HG03457 (cell line): ENCODE measurements at regions not wholly inside any gene's neighbourhood (a gene's known extent, or its start where the extent isn't known, plus 50 kb on each side); places are given as distances from the start of the nearest gene placed in this dataset.
"Not testable (repeated sequence)": the region's sequence is repeated elsewhere in the genome, so short reads cannot be mapped to it uniquely, and the experiment has no call there.

Experiments
- ATAC-seq: cut with Tn5 transposase; IDR thresholded peaks from one replicate; pipeline ENCODE4 v1.9.1; 2021; ENCODE audit warnings: moderate number of reproducible peaks; ENCODE audit not compliant: unreplicated experiment

- no peak for ATAC-seq
Measured at GRCh38 chr2:53610260-53610659, 157.3 kb upstream of the CHAC2 start.

- no peak for ATAC-seq
Measured at GRCh38 chr2:53609551-53609950, 158.1 kb upstream of the CHAC2 start.

- ATAC-seq: no peak
Measured at GRCh38 chr2:53608293-53608692, 159.3 kb upstream of the CHAC2 start.

GRCh38 chr2:53600815-53601214, 166.8 kb upstream of the CHAC2 start:
- ATAC-seq: no peak

- not testable (repeated sequence) for ATAC-seq
Measured at GRCh38 chr2:53586733-53587612, 180.6 kb upstream of the CHAC2 start.

GRCh38 chr2:53584986-53585385, 182.6 kb upstream of the CHAC2 start:
- no peak for ATAC-seq

- no peak for ATAC-seq
Measured at GRCh38 chr2:53583583-53583982, 184.0 kb upstream of the CHAC2 start.

- no peak for ATAC-seq
Measured at GRCh38 chr2:53582556-53582955, 185.0 kb upstream of the CHAC2 start.

- ATAC-seq: no peak
Measured at GRCh38 chr2:53576166-53576565, 191.4 kb upstream of the CHAC2 start.

GRCh38 chr2:53575721-53576124, 191.9 kb upstream of the CHAC2 start:
- no peak for ATAC-seq

- no peak for ATAC-seq
Measured at GRCh38 chr2:53572696-53573095, 194.9 kb upstream of the CHAC2 start.

GRCh38 chr2:53569957-53570727, 197.5 kb upstream of the CHAC2 start:
- no peak for ATAC-seq

- ATAC-seq: no peak
Measured at GRCh38 chr2:53568469-53568868, 199.1 kb upstream of the CHAC2 start.

- no peak for ATAC-seq
Measured at GRCh38 chr2:53567073-53567472, 200.5 kb upstream of the CHAC2 start.

- no peak for ATAC-seq
Measured at GRCh38 chr2:53562407-53562806, 205.2 kb upstream of the CHAC2 start.

GRCh38 chr2:53561155-53561554, 206.4 kb upstream of the CHAC2 start:
- ATAC-seq: no peak

- no peak for ATAC-seq
Measured at GRCh38 chr2:53559302-53559966, 208.2 kb upstream of the CHAC2 start.

GRCh38 chr2:53558867-53559266, 208.7 kb upstream of the CHAC2 start:
- ATAC-seq: no peak

GRCh38 chr2:53549497-53549896, 218.1 kb upstream of the CHAC2 start:
- no peak for ATAC-seq

GRCh38 chr2:53545604-53546003, 222.0 kb upstream of the CHAC2 start:
- no peak for ATAC-seq

- ATAC-seq: no peak
Measured at GRCh38 chr2:53544871-53545558, 222.6 kb upstream of the CHAC2 start.
